Trophoblast cell (in vitro differentiated cells and primary cell): ENCODE measurements at regions not wholly inside any gene's neighbourhood (a gene's known extent, or its start where the extent isn't known, plus 50 kb on each side); places are given as distances from the start of the nearest gene placed in this dataset.
A peak's percentile ranks its signal among the peaks of the same experiment; 100 is the strongest.
"Not testable (repeated sequence)": the region's sequence is repeated elsewhere in the genome, so short reads cannot be mapped to it uniquely, and the experiment has no call there.

Source experiments
- DNase-seq, 2 donors: peaks; one replicate each; pipeline ENCODE4 v3.0.0-alpha.2; 2016
- H2AFZ ChIP-seq: 2 replicates; pipeline ENCODE4 v1.6.1; 2013; ENCODE audit warnings: low read length, moderate library complexity, mild to moderate bottlenecking; ENCODE audit not compliant: insufficient read depth, poor library complexity
- H2AK5ac ChIP-seq: 2 replicates; pipeline ENCODE4 v1.6.1; 2013; ENCODE audit warnings: mild to moderate bottlenecking, low read length
- H2BK120ac ChIP-seq: 2 replicates; pipeline ENCODE4 v1.6.1; 2013; ENCODE audit warnings: low read length, mild to moderate bottlenecking, moderate library complexity; ENCODE audit not compliant: insufficient read depth, poor library complexity
- H2BK12ac ChIP-seq: 2 replicates; pipeline ENCODE4 v1.6.1; 2013; ENCODE audit warnings: mild to moderate bottlenecking, low read length, moderate library complexity
- H2BK5ac ChIP-seq: 2 replicates; pipeline ENCODE4 v1.6.1; 2013; ENCODE audit warnings: low read length, low read depth, moderate library complexity, mild to moderate bottlenecking; ENCODE audit not compliant: poor library complexity
- H3K14ac ChIP-seq: 2 replicates; pipeline ENCODE4 v1.6.1; 2013; ENCODE audit warnings: mild to moderate bottlenecking, low read length
- H3K18ac ChIP-seq: 2 replicates; pipeline ENCODE4 v1.6.1; 2013; ENCODE audit warnings: mild to moderate bottlenecking, low read length
- H3K23ac ChIP-seq: 2 replicates; pipeline ENCODE4 v1.6.1; 2013; ENCODE audit warnings: low read length
- H3K27ac ChIP-seq: 2 replicates; pipeline ENCODE4 v1.5.1; 2013; ENCODE audit warnings: low read depth, mild to moderate bottlenecking, inconsistent platforms, low read length, moderate library complexity
- H3K27me3 ChIP-seq: 2 replicates; pipeline ENCODE4 v1.6.1; 2013; ENCODE audit warnings: inconsistent platforms, mild to moderate bottlenecking, low read length, moderate library complexity; ENCODE audit not compliant: insufficient read depth
- H3K36me3 ChIP-seq, 2 experiments: 1 replicate in 1 of 2; 2 replicates in 1 of 2; pipeline ENCODE4 v1.6.1; 2013; ENCODE audit warnings: low read length in 2 of 2, mild to moderate bottlenecking in 2 of 2, moderate library complexity in 1 of 2; ENCODE audit not compliant: insufficient read depth in 2 of 2, control insufficient read depth in 1 of 2
- H3K4ac ChIP-seq: 2 replicates; pipeline ENCODE4 v1.6.1; 2013; ENCODE audit warnings: low read depth, mild to moderate bottlenecking, low read length, moderate library complexity
- H3K4me1 ChIP-seq, 2 experiments: 1 replicate in 1 of 2; 2 replicates in 1 of 2; pipeline ENCODE4 v1.6.1; 2013; ENCODE audit warnings: low read length in 2 of 2, mild to moderate bottlenecking in 2 of 2, moderate library complexity in 1 of 2; ENCODE audit not compliant: insufficient read depth in 2 of 2, control insufficient read depth in 1 of 2
- H3K4me2 ChIP-seq: 2 replicates; pipeline ENCODE4 v1.6.1; 2013; ENCODE audit warnings: inconsistent platforms, mild to moderate bottlenecking, low read length, moderate library complexity
- H3K4me3 ChIP-seq: 2 replicates; pipeline ENCODE4 v1.5.1; 2013; ENCODE audit warnings: mild to moderate bottlenecking, low read depth, low read length, inconsistent platforms
- H3K79me1 ChIP-seq: one replicate; pipeline ENCODE4 v1.6.1; 2013; ENCODE audit warnings: low read length
- H3K79me2 ChIP-seq: 2 replicates; pipeline ENCODE4 v1.6.1; 2013; ENCODE audit warnings: low read length, mild to moderate bottlenecking; ENCODE audit not compliant: control insufficient read depth, insufficient read depth, poor library complexity
- H3K9ac ChIP-seq: 2 replicates; pipeline ENCODE4 v1.6.1; 2013; ENCODE audit warnings: mild to moderate bottlenecking, low read length
- H3K9me3 ChIP-seq: 2 replicates; pipeline ENCODE4 v1.6.1; 2013; ENCODE audit warnings: low read depth, mild to moderate bottlenecking, control low read depth, inconsistent platforms, low read length; ENCODE audit not compliant: insufficient read depth
- H4K12ac ChIP-seq: 2 replicates; pipeline ENCODE4 v1.6.1; 2013; ENCODE audit warnings: low read depth, mild to moderate bottlenecking, low read length, moderate library complexity
- H4K8ac ChIP-seq: 2 replicates; pipeline ENCODE4 v1.6.1; 2013; ENCODE audit warnings: low read depth, mild to moderate bottlenecking, low read length, moderate library complexity
- H4K91ac ChIP-seq: one replicate; pipeline ENCODE4 v1.6.1; 2013; ENCODE audit warnings: low read depth, mild to moderate bottlenecking, low read length, moderate library complexity
- whole genome bisulfite sequencing: extraction: QIAGEN DNeasy Blood & Tissue Kit; methylation state at CpG from one replicate; pipeline ENCODE4 v1.1.7; 2013; ENCODE audit warnings: missing lambda C conversion rate; ENCODE audit not compliant: insufficient read length, insufficient coverage; ENCODE audit errors: extremely low coverage; 5-methylcytosine and 5-hydroxymethylcytosine counted together

DNA sequence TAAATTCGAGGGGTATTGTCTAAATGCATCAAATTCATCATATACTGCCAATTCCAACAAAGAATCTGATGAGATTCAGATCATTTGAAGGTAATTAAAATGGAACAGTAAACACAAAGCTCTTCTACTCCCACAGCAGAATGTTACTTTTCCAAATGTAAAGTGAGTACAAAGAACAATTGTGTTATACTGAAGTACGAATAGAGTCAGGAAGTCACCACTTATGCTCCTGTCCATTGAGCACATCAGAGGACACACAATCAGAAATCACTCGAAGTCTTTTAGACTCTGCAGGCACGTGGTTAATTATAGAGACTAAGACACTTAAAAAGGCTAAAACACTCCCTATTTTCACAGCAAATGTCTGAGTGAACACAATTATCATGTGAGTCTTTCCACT is 388.5 kb upstream of the MIS18BP1 start:
- no peak overlapping the region for H3K27ac ChIP-seq
- no peak overlapping the region for H3K4ac ChIP-seq
- H3K79me2 ChIP-seq: no peaks in the 10 kb centered on the region
- H3K9me3 ChIP-seq: peaks cover 2% of the 10 kb centered on the region
- H4K91ac ChIP-seq: no peak overlapping the region
- H3K4me1 ChIP-seq: no peaks in the 10 kb centered on the region
- H4K12ac ChIP-seq: no peak overlapping the region
- no peak overlapping the region for H3K4me3 ChIP-seq
- no peak overlapping the region for H3K14ac ChIP-seq
- H3K23ac ChIP-seq: no peak overlapping the region
- H3K79me1 ChIP-seq: no peaks in the 10 kb centered on the region
- H2BK5ac ChIP-seq: no peak overlapping the region
- no peaks in the 10 kb centered on the region for H3K36me3 ChIP-seq
- H3K4me2 ChIP-seq: no peak overlapping the region
- WGBS: no CpG with 5 or more reads among the region's 4 CpGs
- no peak overlapping the region for H2BK120ac ChIP-seq
- H2AFZ ChIP-seq: no peak overlapping the region
- H2AK5ac ChIP-seq: no peak overlapping the region
- no peak overlapping the region for H4K8ac ChIP-seq
- no peak for DNase-seq
- H2BK12ac ChIP-seq: no peak overlapping the region
- no peaks in the 10 kb centered on the region for H3K27me3 ChIP-seq
- no peak overlapping the region for H3K18ac ChIP-seq
- no peak overlapping the region for H3K9ac ChIP-seq

GRCh38 chr14:45634651-45635441 is 381.8 kb upstream of the MIS18BP1 start:
- H3K36me3 ChIP-seq, H4K12ac ChIP-seq, H3K9ac ChIP-seq, H3K4me3 ChIP-seq, H3K27me3 ChIP-seq, H3K4ac ChIP-seq, H3K23ac ChIP-seq, H2BK12ac ChIP-seq, H3K79me1 ChIP-seq, H3K4me1 ChIP-seq, H3K27ac ChIP-seq, H3K4me2 ChIP-seq, H3K79me2 ChIP-seq, H3K18ac ChIP-seq, H3K9me3 ChIP-seq, H2BK5ac ChIP-seq, H4K8ac ChIP-seq, H4K91ac ChIP-seq, H2AK5ac ChIP-seq, H2AFZ ChIP-seq, H3K14ac ChIP-seq, H2BK120ac ChIP-seq, DNase-seq: not testable (repeated sequence)
- WGBS: no CpG with 5 or more reads among the region's 46 CpGs

DNA sequence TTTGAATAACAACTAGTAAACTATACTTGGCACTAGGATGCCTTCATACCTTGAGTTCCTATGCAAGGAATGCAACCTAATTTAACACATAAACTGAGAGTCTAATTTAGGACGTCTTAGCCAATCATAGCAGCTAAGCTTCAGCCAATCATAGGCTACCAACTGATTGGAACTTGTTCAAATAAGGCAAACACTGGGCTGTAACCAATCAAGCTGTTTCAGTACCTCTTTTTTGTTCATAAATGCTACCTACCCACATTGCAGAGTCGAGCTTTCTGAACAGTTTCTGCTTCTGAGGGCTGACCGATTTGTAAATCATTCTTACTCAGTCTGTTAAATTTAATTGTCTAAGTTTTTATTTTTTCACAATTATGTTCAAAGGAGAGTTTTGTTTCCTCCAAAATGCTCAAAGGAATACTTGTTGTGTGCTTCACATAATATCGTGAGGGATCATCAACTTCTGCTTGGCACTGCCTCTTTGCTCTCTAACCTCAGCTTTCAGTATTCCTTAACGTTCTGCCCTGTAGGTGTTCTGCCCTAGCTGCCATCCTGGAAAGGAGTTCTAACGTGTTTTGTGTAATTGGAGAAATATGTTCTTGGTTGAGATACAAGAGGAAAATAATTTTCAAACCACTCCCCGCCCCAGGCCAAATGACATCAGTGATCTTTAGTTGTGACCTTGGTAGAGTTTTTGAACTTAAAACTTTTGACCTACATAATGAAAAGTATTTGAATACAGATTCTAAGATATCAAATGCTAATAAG is 380.4 kb upstream of the MIS18BP1 start:
- Histone ChIP-seq H2BK5ac (no peak overlapping the region), H4K91ac (no peak overlapping the region), H3K79me2 (no peaks in the 10 kb centered on the region), H2AFZ (no peak overlapping the region), H3K9ac (no peak overlapping the region), H3K27ac (no peak overlapping the region), H3K4me3 (no peak overlapping the region), H3K4ac (no peak overlapping the region), H3K18ac (no peak overlapping the region), H3K4me1 (no peaks in the 10 kb centered on the region), H3K36me3 (no peaks in the 10 kb centered on the region), H3K9me3 (peaks cover 3% of the 10 kb centered on the region), H2BK12ac (no peak overlapping the region), H3K79me1 (no peaks in the 10 kb centered on the region), H4K8ac (no peak overlapping the region), H3K14ac (no peak overlapping the region), H2BK120ac (no peak overlapping the region), H2AK5ac (no peak overlapping the region), H3K23ac (no peak overlapping the region), H3K27me3 (no peaks in the 10 kb centered on the region), H3K4me2 (no peak overlapping the region), H4K12ac (no peak overlapping the region)
- DNase-seq: peak in 1 of 2 donors; percentile 34
- no CpG with 5 or more reads among the region's 7 CpGs for WGBS

GRCh38 chr14:45621731-45622130 is 368.7 kb upstream of the MIS18BP1 start:
- H3K4me1 ChIP-seq: no peaks in the 10 kb centered on the region
- no peak overlapping the region for H3K14ac ChIP-seq
- H2BK12ac ChIP-seq: no peak overlapping the region
- no peak overlapping the region for H2BK5ac ChIP-seq
- H3K4ac ChIP-seq: no peak overlapping the region
- no peak overlapping the region for H2AFZ ChIP-seq
- no peaks in the 10 kb centered on the region for H3K9me3 ChIP-seq
- H3K79me1 ChIP-seq: no peaks in the 10 kb centered on the region
- no peak overlapping the region for H2AK5ac ChIP-seq
- no peaks in the 10 kb centered on the region for H3K27me3 ChIP-seq
- WGBS: no CpG with 5 or more reads among the region's 2 CpGs
- DNase-seq: no peak
- H3K27ac ChIP-seq: no peak overlapping the region
- no peak overlapping the region for H3K9ac ChIP-seq
- H3K4me2 ChIP-seq: no peak overlapping the region
- no peak overlapping the region for H4K12ac ChIP-seq
- H4K91ac ChIP-seq: no peak overlapping the region
- H3K79me2 ChIP-seq: no peaks in the 10 kb centered on the region
- no peaks in the 10 kb centered on the region for H3K36me3 ChIP-seq
- no peak overlapping the region for H2BK120ac ChIP-seq
- no peak overlapping the region for H3K23ac ChIP-seq
- no peak overlapping the region for H3K4me3 ChIP-seq
- no peak overlapping the region for H4K8ac ChIP-seq
- no peak overlapping the region for H3K18ac ChIP-seq
